Liver (tissue), 8 donors: ENCODE measurements at regions not wholly inside any gene's neighbourhood (a gene's known extent, or its start where the extent isn't known, plus 50 kb on each side); places are given as distances from the start of the nearest gene placed in this dataset.

Source experiments
- DNase-seq: peaks from one replicate; pipeline ENCODE4 v3.0.0-alpha.2; 2017; ENCODE audit warnings: low spot score
- H3K27ac ChIP-seq, 2 donors: one replicate each; pipeline ENCODE4 v1.7.0; 2013; ENCODE audit warnings: inconsistent platforms in 2 of 2, low read length in 2 of 2, control low read depth in 1 of 2, low read depth in 1 of 2, mild to moderate bottlenecking in 1 of 2
- H3K27me3 ChIP-seq, 4 donors: one replicate each; pipeline versions ENCODE4 v1.6.1 to v1.7.0; 2013; ENCODE audit warnings: low read length in 3 of 4, inconsistent platforms in 1 of 4, mild to moderate bottlenecking in 1 of 4, moderate library complexity in 1 of 4; ENCODE audit not compliant: control insufficient read depth in 4 of 4, insufficient read depth in 4 of 4
- H3K36me3 ChIP-seq, 4 donors: one replicate each; pipeline versions ENCODE4 v1.6.1 to v1.7.0; 2013; ENCODE audit warnings: low read length in 3 of 4, mild to moderate bottlenecking in 3 of 4, low read depth in 1 of 4, moderate library complexity in 1 of 4; ENCODE audit not compliant: control insufficient read depth in 4 of 4, insufficient read depth in 3 of 4
- H3K4me1 ChIP-seq, 4 donors: one replicate each; pipeline versions ENCODE4 v1.6.1 to v1.7.0; 2013; ENCODE audit warnings: low read length in 3 of 4, mild to moderate bottlenecking in 3 of 4, moderate library complexity in 1 of 4; ENCODE audit not compliant: control insufficient read depth in 4 of 4, insufficient read depth in 4 of 4
- H3K4me3 ChIP-seq, 3 donors: one replicate each; pipeline versions ENCODE4 v1.6.1 to v1.7.0; 2013; ENCODE audit warnings: low read length in 3 of 3, control low read depth in 1 of 3, low read depth in 1 of 3, mild to moderate bottlenecking in 1 of 3
- H3K9ac ChIP-seq, 2 donors: one replicate each; pipeline ENCODE4 v1.7.0; 2013; ENCODE audit warnings: low read length in 2 of 2, mild to moderate bottlenecking in 2 of 2, moderate library complexity in 2 of 2, control low read depth in 1 of 2, low read depth in 1 of 2
- H3K9me3 ChIP-seq, 4 donors: one replicate each; pipeline versions ENCODE4 v1.6.1 to v1.7.0; 2013; ENCODE audit warnings: low read length in 3 of 4; ENCODE audit not compliant: control insufficient read depth in 4 of 4
- CTCF ChIP-seq: fragments of 150-350 bp; IDR thresholded peaks from 2 replicates; pipeline ENCODE4 v1.5.1; 2017; ENCODE audit warnings: improper control_type of control experiment, low read depth, low read length; ENCODE audit not compliant: missing input control
- EGR1 ChIP-seq, 2 donors: IDR thresholded peaks; 2 replicates each; pipeline ENCODE4 v1.6.1; 2016 to 2018; ENCODE audit warnings: antibody characterized with exemption in 2 of 2, low read depth in 2 of 2
- FOXA2 ChIP-seq: IDR thresholded peaks from 2 replicates; pipeline ENCODE4 v1.6.1; 2016; ENCODE audit warnings: antibody characterized with exemption
- HNF4A ChIP-seq, 2 donors: conservative IDR thresholded peaks; 2 replicates each; pipeline ENCODE4 v1.6.1; 2016; ENCODE audit warnings: antibody characterized with exemption in 2 of 2, mild to moderate bottlenecking in 2 of 2
- HNF4G ChIP-seq: IDR thresholded peaks from 2 replicates; pipeline ENCODE4 v1.6.1; 2016; ENCODE audit warnings: antibody characterized with exemption
- JUND ChIP-seq, 2 donors: IDR thresholded peaks; 2 replicates each; pipeline ENCODE4 v1.6.1; 2016; ENCODE audit warnings: antibody characterized with exemption in 2 of 2
- MAX ChIP-seq: IDR thresholded peaks from 2 replicates; pipeline ENCODE4 v1.6.1; 2016; ENCODE audit warnings: antibody characterized with exemption
- RAD21 ChIP-seq, 2 donors: IDR thresholded peaks; 2 replicates each; pipeline ENCODE4 v1.6.1; 2016; ENCODE audit warnings: antibody characterized with exemption in 2 of 2, mild to moderate bottlenecking in 2 of 2
- REST ChIP-seq: IDR thresholded peaks from 2 replicates; pipeline ENCODE4 v1.6.1; 2016; ENCODE audit warnings: antibody characterized with exemption, mild to moderate bottlenecking
- SP1 ChIP-seq: IDR thresholded peaks from 2 replicates; pipeline ENCODE4 v1.6.1; 2018; ENCODE audit warnings: antibody characterized with exemption, mild to moderate bottlenecking
- TAF1 ChIP-seq: conservative IDR thresholded peaks from 2 replicates; pipeline ENCODE4 v1.6.1; 2016; ENCODE audit warnings: antibody characterized with exemption, mild to moderate bottlenecking
- YY1 ChIP-seq: IDR thresholded peaks from 2 replicates; pipeline ENCODE4 v1.6.1; 2016; ENCODE audit warnings: antibody characterized with exemption, mild to moderate bottlenecking
- WGBS: extraction: QIAGEN DNeasy Blood & Tissue Kit; methylation state at CpG from one replicate; pipeline ENCODE4 v1.1.7; 2013; 5-methylcytosine and 5-hydroxymethylcytosine counted together
- donor health status: healthy.
- donor health status: healthy.
- donor health status: healthy.
- donor health status: healthy.
- donor health status: healthy.

GRCh38 chr6:132101535-132101934, 150.4 kb upstream of the CCN2 start (continued):
- no peak for TF ChIP-seq REST
- no peak for TF ChIP-seq EGR1 (IDR thresholded peaks at IDR 0.05; ENCODE audit: low read depth in 2 of 2)
- TF ChIP-seq HNF4A (conservative IDR thresholded peaks at IDR 0.05), result no peak
- no peak for TF ChIP-seq RAD21 (IDR thresholded peaks at IDR 0.05)
- TF ChIP-seq FOXA2, result no peak
- TF ChIP-seq JUND (IDR thresholded peaks at IDR 0.05), result no peak
- no peak for TF ChIP-seq HNF4G

GRCh38 chr6:132100388-132100990, 149.3 kb upstream of the CCN2 start:
- H3K4me3 ChIP-seq, result no peak overlapping the region
- H3K27me3 ChIP-seq, result no peaks in the 10 kb centered on the region
- DNase-seq, result no peak
- TF ChIP-seq CTCF (no peak), YY1 (no peak), HNF4A (conservative IDR thresholded peaks at IDR 0.05) (no peak), TAF1 (no peak), FOXA2 (no peak), SP1 (no peak), REST (no peak), MAX (no peak)
- H3K27ac ChIP-seq, result no peak overlapping the region
- no peaks in the 10 kb centered on the region for H3K36me3 ChIP-seq
- H3K4me1 ChIP-seq, result no peaks in the 10 kb centered on the region
- H3K9ac ChIP-seq, result no peak overlapping the region
- no peaks in the 10 kb centered on the region for H3K9me3 ChIP-seq
- 85% methylated on average over 4 of the region's 4 CpGs for WGBS
